GDM1 (cell line): ENCODE measurements at regions not wholly inside any gene's neighbourhood (a gene's known extent, or its start where the extent isn't known, plus 50 kb on each side); places are given as distances from the start of the nearest gene placed in this dataset.
"Not testable (repeated sequence)": the region's sequence is repeated elsewhere in the genome, so short reads cannot be mapped to it uniquely, and the experiment has no call there.

ENCODE experiments used
- DNase-seq: peaks from one replicate; lab custom pipeline; 2025; lab: John Stamatoyannopoulos, UW

DNA sequence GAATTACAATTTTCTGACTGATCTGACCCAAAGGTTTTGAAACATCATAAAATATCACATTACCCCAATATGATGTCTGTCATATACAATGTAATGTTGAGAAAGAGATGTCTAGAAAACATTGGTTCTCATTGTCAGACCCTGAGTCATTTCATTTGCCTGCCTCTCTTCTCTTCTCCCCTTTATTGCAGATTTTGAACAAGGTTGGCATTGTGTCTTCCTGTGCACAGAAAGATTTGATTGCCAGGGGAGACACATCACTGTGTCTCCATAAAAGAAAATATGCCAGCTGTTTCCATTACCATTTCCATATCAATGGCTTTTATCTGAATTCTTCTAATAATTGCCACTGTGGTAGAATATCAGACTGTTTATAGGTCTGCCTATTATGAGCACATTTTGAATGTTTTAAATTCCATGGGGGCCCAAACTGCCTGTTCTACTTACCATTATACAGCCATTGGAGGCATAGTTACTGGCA is 65.6 kb downstream of the IFI44 start:
- no peak for DNase-seq

- no peak for DNase-seq
Observed at GRCh38 chr1:78716186-78716585, 66.6 kb downstream of the IFI44 start.

DNA sequence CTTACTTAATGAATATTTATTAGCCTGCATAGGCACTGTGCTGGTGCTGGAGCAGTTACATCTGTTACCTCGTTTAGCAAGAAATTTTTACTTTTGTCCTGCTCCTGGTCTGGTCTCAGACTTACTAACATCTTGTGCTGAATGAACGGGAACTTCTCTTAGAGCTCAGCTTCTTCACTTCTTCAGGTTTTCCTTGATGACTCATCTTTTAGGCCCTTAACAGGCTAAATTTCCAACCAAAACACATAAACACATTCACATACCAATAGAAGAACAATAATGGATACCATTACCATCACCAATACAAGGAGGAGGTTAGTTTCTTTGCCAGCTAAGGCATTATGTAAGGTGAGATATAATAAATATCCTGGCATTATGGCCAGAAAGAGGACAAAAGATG is 68.9 kb downstream of the IFI44 start:
- no peak for DNase-seq

- no peak for DNase-seq
Observed at GRCh38 chr1:78721136-78721535, 71.5 kb downstream of the IFI44 start.

DNA sequence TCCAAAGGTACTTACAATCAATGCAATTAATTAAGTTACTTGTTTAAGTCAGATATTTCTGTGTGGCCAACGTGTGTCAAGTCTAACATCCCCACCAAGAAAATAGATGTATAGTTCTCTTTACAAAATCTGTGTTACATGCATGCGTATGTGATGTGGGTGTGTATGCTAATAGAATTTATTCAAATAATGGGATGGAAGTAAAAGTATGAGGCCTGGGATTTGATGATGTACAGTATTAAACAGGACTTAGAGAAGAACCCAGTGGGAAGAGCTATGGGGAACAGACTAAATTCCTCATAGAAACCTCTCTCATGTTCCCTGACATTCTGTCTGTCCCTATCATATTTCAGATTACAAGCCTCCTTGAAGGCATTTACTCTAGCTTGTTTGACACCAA is 72.5 kb downstream of the IFI44 start:
- no peak for DNase-seq

GRCh38 chr1:78722521-78722920 is 72.9 kb downstream of the IFI44 start:
- DNase-seq = no peak

DNA sequence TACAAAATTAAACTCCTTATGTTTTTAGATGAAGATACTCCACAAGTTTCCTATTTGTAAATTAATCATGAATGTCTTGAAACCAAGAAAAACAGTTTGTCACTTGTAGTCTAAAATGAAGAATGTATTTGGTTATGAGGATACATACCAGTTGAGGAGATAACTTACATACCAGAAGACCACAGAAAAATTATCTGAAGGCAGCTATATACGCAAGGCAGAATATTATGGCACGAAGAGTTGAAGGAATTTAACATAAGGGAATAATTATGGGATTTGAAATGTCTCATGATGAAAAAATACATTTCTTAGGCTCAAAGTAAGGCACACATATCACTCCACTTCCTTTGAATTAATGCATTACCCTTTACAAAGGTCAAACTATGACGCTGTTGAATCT is 73.3 kb downstream of the IFI44 start:
- no peak for DNase-seq

- no peak for DNase-seq
Observed at GRCh38 chr1:78726686-78727085, 77.1 kb downstream of the IFI44 start.

DNA sequence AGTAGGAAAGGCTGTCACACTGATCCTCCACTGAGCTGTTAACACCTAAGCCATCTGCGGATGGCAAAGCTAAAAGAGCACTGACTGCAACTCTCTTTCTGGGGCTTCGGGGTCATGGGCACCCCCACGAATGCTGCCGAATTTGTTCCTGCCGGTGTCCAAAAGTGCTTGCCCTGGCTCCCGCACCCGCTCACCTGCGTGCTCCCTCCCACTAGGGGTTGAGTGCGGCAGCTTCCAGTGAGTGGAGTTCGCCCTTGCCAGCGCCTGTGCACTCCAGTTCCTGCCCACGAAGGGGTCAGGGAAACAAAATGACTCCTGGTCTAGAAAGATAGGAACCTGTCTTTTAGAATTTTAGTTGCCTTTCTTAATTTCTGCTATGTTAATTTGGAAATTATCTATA is 78.7 kb downstream of the IFI44 start:
- DNase-seq = no peak

DNA sequence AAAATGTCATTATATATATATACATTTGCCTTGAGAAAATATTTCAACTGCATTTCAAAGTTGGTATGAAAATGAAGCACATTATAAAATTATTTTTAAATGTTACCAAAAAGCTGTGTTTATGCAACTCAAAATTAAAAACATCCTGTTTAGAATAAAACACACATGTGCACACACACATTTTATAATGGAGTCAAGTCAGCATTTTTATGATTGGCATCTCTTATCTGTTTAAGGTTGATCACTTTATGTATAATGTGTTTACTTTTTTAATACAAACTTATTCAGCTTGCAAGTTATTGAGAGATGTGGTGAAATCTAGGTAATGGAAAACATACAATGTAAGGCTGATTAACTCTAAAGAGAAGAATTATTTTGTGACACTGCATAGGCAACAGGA is 80.4 kb downstream of the IFI44 start:
- no peak for DNase-seq

- DNase-seq = no peak
Observed at GRCh38 chr1:78731674-78732073, 82.0 kb downstream of the IFI44 start.

GRCh38 chr1:78737241-78737640 is 87.6 kb downstream of the IFI44 start:
- DNase-seq = no peak

GRCh38 chr1:78743626-78744025 is 94.0 kb downstream of the IFI44 start:
- DNase-seq = no peak

DNA sequence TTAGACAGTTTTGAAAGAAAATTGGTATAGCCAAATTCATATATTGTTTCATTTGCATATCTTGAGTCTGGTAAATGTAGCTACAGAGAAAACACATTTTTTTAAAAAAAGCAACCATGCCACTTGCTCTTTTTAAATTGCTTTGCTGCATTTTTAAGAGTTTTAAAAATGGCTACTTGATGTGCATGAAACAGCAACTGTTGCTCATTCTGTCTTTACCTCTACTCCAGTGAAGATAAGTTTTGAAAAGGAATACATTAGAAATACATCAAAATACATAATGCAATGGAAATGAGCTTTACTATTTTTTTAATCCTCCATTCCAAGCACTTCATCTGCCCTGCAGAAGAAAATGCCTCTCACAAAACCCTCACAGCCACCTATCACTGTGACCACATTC is 95.5 kb downstream of the IFI44 start:
- no peak for DNase-seq

DNA sequence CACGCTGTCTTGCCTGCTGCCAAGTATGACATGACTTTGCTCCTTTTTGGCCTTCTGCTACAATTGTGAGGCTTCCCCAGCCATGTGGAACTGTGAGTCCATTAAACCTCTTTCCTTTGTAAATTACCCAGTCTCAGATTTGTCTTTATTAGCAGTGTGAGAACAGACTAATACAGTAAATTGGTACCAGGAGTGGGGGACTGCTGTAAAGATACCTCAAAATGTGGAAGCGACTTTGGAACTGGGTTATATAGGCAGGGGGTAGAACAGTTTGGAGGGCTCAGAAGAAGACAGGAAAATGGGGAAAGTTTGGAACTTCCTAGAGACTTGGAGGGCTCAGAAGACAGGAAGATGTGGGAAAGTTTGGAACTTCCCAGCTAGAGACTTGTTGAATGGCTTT is 104.0 kb downstream of the IFI44 start:
- not testable (repeated sequence) for DNase-seq

- DNase-seq = no peak
Observed at GRCh38 chr1:78755986-78756385, 106.4 kb downstream of the IFI44 start.

- no peak for DNase-seq
Observed at GRCh38 chr1:78758506-78758905, 108.9 kb downstream of the IFI44 start.

GRCh38 chr1:78759881-78760280 is 110.2 kb downstream of the IFI44 start:
- no peak for DNase-seq

DNA sequence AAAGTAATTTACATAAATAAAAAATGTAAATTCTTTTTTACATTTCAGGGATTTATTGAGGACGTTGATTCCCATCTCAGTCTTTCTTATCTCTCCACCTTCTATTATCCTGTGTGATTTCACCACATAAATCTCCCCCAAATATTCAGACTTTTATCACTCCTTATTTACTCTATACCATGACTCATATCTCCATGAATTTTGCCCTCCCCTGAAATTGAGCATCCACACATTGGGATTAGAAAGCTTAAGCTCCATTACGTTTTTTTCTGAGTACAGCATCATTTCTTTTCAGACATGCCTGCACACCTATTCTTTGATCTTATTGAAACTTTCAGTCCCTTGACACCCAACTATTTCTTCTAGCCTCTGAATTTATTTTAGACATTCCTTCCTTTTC is 111.2 kb downstream of the IFI44 start:
- no peak for DNase-seq

GRCh38 chr1:78762113-78762512 is 112.5 kb downstream of the IFI44 start:
- no peak for DNase-seq

- DNase-seq = no peak
Observed at GRCh38 chr1:78765489-78765888, 115.9 kb downstream of the IFI44 start.

DNA sequence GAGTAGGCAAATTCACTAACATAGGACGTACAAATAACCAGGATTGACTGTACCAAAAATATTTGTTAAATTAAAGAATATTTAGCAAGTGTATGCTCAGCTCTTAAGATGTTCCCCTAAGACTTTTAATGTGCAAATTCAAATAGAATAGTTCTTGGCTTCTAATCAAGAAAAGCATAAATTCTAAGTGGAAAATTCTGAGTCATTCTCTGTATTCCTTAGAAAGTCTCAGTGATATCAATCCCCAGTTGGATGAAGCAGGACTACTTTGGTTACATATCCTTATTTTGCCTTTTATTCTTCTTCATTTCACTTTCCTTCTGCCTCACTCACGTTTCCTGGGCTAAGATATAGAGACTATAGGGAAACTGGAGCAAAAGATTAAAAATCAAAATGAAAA is 130.2 kb downstream of the IFI44 start:
- DNase-seq = no peak

GRCh38 chr1:78787544-78787943 is 137.9 kb downstream of the IFI44 start:
- DNase-seq = no peak

- DNase-seq = no peak
Observed at GRCh38 chr1:78790174-78790573, 140.5 kb downstream of the IFI44 start.

DNA sequence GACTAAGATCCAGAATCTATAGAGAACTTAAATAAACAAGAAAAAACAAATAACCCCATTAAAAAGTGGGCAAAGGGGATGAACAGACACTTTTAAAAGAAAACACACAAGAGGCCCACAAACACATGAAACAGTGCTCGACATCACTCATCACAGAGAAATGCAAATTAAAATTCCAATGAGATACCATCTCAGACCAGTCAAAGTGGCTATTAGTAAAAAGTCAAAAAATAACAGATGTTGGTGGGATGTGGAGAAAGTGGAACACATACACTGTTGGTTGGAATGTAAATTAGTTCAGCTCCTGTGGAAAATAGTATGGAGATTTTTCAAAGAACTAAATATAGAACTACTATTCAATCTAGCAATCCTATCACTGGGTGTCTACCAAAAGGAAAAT is 143.1 kb downstream of the IFI44 start:
- DNase-seq = no peak
